SU-DHL-6 (cell line): ENCODE measurements at regions not wholly inside any gene's neighbourhood (a gene's known extent, or its start where the extent isn't known, plus 50 kb on each side); places are given as distances from the start of the nearest gene placed in this dataset.

Experiments used
- CTCF ChIP-seq: fragments of 200-600 bp; sonication (generic); IDR thresholded peaks from one replicate; pipeline ENCODE4 v1.5.1; 2017; ENCODE audit warnings: antibody characterized with exemption, mild to moderate bottlenecking, low read length, moderate library complexity; ENCODE audit not compliant: insufficient read depth, poor library complexity, severe bottlenecking
- EZH2phosphoT487 ChIP-seq: fragments of 200-600 bp; sonication (generic), shearing (Covaris generic); conservative IDR thresholded peaks from 2 replicates; pipeline ENCODE4 v1.6.1; 2018; ENCODE audit warnings: mild to moderate bottlenecking, antibody characterized with exemption, low read length, moderate library complexity, mixed read lengths

GRCh38 chr16:13586051-13586450 is 333.9 kb upstream of the ERCC4 start:
- TF ChIP-seq CTCF (no peak), EZH2phosphoT487 (no peak)
